Loucy (cell line): ENCODE measurements at regions not wholly inside any gene's neighbourhood (a gene's known extent, or its start where the extent isn't known, plus 50 kb on each side); places are given as distances from the start of the nearest gene placed in this dataset.

Experiments
- H2AFZ ChIP-seq: fragments of 200-600 bp; sonication (generic); 2 replicates; pipeline ENCODE4 v1.6.0; 2016; ENCODE audit warnings: antibody characterized with exemption, mild to moderate bottlenecking, low read length, moderate library complexity
- H3F3A ChIP-seq: fragments of 200-600 bp; 2 replicates; pipeline ENCODE4 v1.6.0; 2016; ENCODE audit warnings: antibody characterized with exemption, low read depth, mild to moderate bottlenecking
- H3K27me3 ChIP-seq: fragments of 200-600 bp; sonication (generic); 2 replicates; pipeline ENCODE4 v1.6.1; 2014; ENCODE audit warnings: low read length, mild to moderate bottlenecking; ENCODE audit not compliant: insufficient read depth, poor library complexity, severe bottlenecking
- H3K36me3 ChIP-seq: fragments of 200-600 bp; sonication (generic); 2 replicates; pipeline ENCODE4 v1.6.1; 2016; ENCODE audit warnings: low read length; ENCODE audit not compliant: insufficient read depth
- H3K4me1 ChIP-seq: fragments of 200-600 bp; sonication (generic); 2 replicates; pipeline ENCODE4 v1.5.1; 2014; ENCODE audit warnings: low read length, mild to moderate bottlenecking; ENCODE audit not compliant: insufficient read depth, poor library complexity, severe bottlenecking
- H3K4me2 ChIP-seq: fragments of 200-600 bp; sonication (generic); 2 replicates; pipeline ENCODE4 v1.6.0; 2014; ENCODE audit warnings: antibody characterized with exemption, low read length, low read depth, mild to moderate bottlenecking; ENCODE audit not compliant: poor library complexity, severe bottlenecking
- H3K4me3 ChIP-seq: fragments of 200-600 bp; sonication (generic); 2 replicates; pipeline ENCODE4 v1.5.1; 2014; ENCODE audit warnings: low read length, mild to moderate bottlenecking, mixed read lengths; ENCODE audit not compliant: poor library complexity, severe bottlenecking
- H3K79me2 ChIP-seq: fragments of 200-600 bp; sonication (generic); 2 replicates; pipeline ENCODE4 v1.6.1; 2014; ENCODE audit warnings: low read length; ENCODE audit not compliant: insufficient read depth
- H3K9ac ChIP-seq: fragments of 200-600 bp; sonication (generic); 2 replicates; pipeline ENCODE4 v1.6.0; 2014; ENCODE audit warnings: mild to moderate bottlenecking, low read depth, low read length, moderate library complexity; ENCODE audit not compliant: poor library complexity, severe bottlenecking
- H3K9me2 ChIP-seq: fragments of 200-600 bp; sonication (generic); replicated peaks from 2 replicates; pipeline ENCODE4 v1.6.1; 2016; ENCODE audit warnings: low read depth, low read length, mixed read lengths
- H3K9me3 ChIP-seq: fragments of 200-600 bp; sonication (generic); 2 replicates; pipeline ENCODE4 v1.6.1; 2014; ENCODE audit warnings: mild to moderate bottlenecking, antibody characterized with exemption, low read length, low read depth; ENCODE audit not compliant: insufficient read depth
- H4K20me1 ChIP-seq: fragments of 200-600 bp; sonication (generic); 2 replicates; pipeline ENCODE4 v1.6.0; 2014; ENCODE audit warnings: antibody characterized with exemption, low read length, mild to moderate bottlenecking; ENCODE audit not compliant: insufficient read depth, poor library complexity, severe bottlenecking
- CTCF ChIP-seq: fragments of 200-600 bp; sonication (generic); conservative IDR thresholded peaks from 2 replicates; pipeline ENCODE4 v1.5.1; 2014; ENCODE audit warnings: mild to moderate bottlenecking, antibody characterized with exemption, low read length
- EZH2phosphoT487 ChIP-seq: fragments of 200-600 bp; IDR thresholded peaks from 2 replicates; pipeline ENCODE4 v1.6.1; 2018; ENCODE audit warnings: antibody characterized with exemption, mild to moderate bottlenecking, moderate library complexity, borderline replicate concordance

GRCh38 chr1:168468822-168469221 lies 75.0 kb downstream of the XCL2 start:
- H2AFZ ChIP-seq = no peak overlapping the region
- no peak overlapping the region for H3K4me2 ChIP-seq
- no peaks in the 10 kb centered on the region for H4K20me1 ChIP-seq
- peaks cover 48% of the 10 kb centered on the region for H3K4me1 ChIP-seq
- TF ChIP-seq CTCF (no peak), EZH2phosphoT487 (no peak)
- H3K9me3 ChIP-seq = peaks cover 1% of the 10 kb centered on the region; the same call in 1 of the 2 replicates
- H3K36me3 ChIP-seq = no peaks in the 10 kb centered on the region
- peaks cover 1% of the 10 kb centered on the region; the same call in 1 of the 2 replicates for H3F3A ChIP-seq
- no peaks in the 10 kb centered on the region for H3K79me2 ChIP-seq
- no peak overlapping the region for H3K9ac ChIP-seq
- no peaks in the 10 kb centered on the region for H3K9me2 ChIP-seq
- no peak overlapping the region for H3K4me3 ChIP-seq
- no peaks in the 10 kb centered on the region for H3K27me3 ChIP-seq

DNA sequence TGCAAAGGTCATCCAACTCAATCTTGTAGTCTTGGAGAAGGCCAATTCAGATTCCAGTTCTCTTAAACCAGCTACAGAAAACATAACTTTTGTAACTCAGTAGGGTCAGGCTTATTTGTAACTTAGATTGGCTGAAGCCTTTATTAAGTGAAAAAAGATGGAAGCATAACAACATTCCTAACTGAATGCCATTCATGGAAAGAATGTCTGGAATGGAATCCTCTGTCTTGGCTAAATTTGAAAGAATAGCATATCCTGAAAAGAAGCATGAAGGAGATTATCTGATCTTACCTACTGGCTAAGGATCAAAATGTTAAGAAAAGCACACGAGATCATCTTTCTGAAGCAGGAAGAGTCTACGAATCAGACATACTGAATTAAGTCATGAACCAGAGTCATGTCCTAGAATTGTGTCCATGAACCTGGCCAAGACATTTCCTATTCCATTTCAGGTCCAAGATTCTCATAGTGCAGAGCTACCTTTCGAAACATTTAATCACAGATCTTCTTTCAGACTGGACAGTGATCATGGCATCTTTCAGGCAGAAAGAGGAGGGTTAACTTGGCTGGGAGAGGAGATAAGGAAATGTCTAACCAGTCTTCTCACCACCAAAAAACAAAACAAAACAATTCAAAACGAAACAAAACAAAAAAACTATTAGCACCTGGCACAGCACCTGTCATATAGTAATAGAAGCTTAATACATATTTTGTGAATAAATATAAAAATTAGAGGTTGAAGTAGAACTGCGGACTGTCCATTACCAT lies 75.6 kb downstream of the XCL2 start:
- no peak overlapping the region for H2AFZ ChIP-seq
- H3K9ac ChIP-seq = no peak overlapping the region
- H3F3A ChIP-seq = no peaks in the 10 kb centered on the region
- H3K4me2 ChIP-seq = peak overlapping the region; percentile 64
- H4K20me1 ChIP-seq = no peaks in the 10 kb centered on the region
- H3K4me3 ChIP-seq = peak overlapping the region; percentile 30
- no peaks in the 10 kb centered on the region for H3K79me2 ChIP-seq
- H3K9me3 ChIP-seq = no peaks in the 10 kb centered on the region
- no peaks in the 10 kb centered on the region for H3K9me2 ChIP-seq
- H3K27me3 ChIP-seq = no peaks in the 10 kb centered on the region
- no peak for TF ChIP-seq CTCF
- TF ChIP-seq EZH2phosphoT487 = no peak
- H3K36me3 ChIP-seq = no peaks in the 10 kb centered on the region
- peaks cover 48% of the 10 kb centered on the region for H3K4me1 ChIP-seq

DNA sequence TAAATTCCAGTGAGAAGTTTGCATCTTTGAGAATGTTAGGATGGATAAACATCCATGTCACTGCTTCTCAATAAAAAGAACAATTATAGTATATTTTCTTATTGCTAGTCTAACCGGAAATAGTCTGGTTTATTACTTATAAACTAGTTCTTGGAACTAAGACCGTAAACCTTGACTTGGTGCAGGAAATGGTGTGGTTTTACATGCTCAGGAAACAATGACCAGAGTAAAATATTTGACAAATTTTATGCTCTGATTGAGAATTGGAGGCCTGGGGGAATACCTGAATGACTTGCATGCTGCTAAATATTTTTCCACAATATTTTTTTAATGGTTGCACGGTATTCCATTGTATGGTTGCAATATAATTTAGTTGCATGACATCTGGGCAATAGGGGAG lies 76.3 kb downstream of the XCL2 start:
- Histone ChIP-seq H2AFZ (no peak overlapping the region), H3K9me2 (no peaks in the 10 kb centered on the region), H3K4me2 (peak overlapping the region; percentile 64), H3K27me3 (no peaks in the 10 kb centered on the region), H3F3A (no peaks in the 10 kb centered on the region), H3K4me3 (peak overlapping the region; percentile 32), H3K9me3 (no peaks in the 10 kb centered on the region; the same call in 1 of the 2 replicates), H3K36me3 (no peaks in the 10 kb centered on the region), H3K79me2 (no peaks in the 10 kb centered on the region), H4K20me1 (no peaks in the 10 kb centered on the region), H3K9ac (no peak overlapping the region), H3K4me1 (peaks cover 48% of the 10 kb centered on the region)
- TF ChIP-seq EZH2phosphoT487 = peak; percentile 39; the same call in 1 of the 2 replicates
- TF ChIP-seq CTCF = no peak
